HCT116 (cell line): ENCODE measurements at regions not wholly inside any gene's neighbourhood (a gene's known extent, or its start where the extent isn't known, plus 50 kb on each side); places are given as distances from the start of the nearest gene placed in this dataset.

ENCODE experiments used
- ATAC-seq: fragments of 200-7000 bp; cut with Tn5 transposase; 2 replicates; pipeline ENCODE4 v1.9.1; 2020; ENCODE audit warnings: mild to moderate bottlenecking, moderate library complexity
- BruUV-seq: library from RNA; stranded (reverse); fragments of 400-500 nt; replicated peaks from 2 replicates; lab custom pipeline; 2021; lab: Mats Ljungman, UMichigan
- CTCF ChIA-PET: fragments of 300-600 bp; sonication (Branson Sonifier 250); formaldehyde crosslinking; loops from one replicate; lab custom pipeline; 2021; ENCODE audit warnings: antibody characterized with exemption; lab: Charles Lee
- POLR2A ChIA-PET: fragments of 300-600, 350-600 bp; sonication (Branson Sonifier 250); formaldehyde crosslinking; loops from one replicate; lab custom pipeline; 2021; ENCODE audit warnings: antibody characterized with exemption; lab: Charles Lee
- RAD21 ChIA-PET, 2 experiments: fragments of 300-600 bp; sonication (Branson Sonifier 250); formaldehyde crosslinking; loops; one replicate each; lab custom pipeline; 2023; ENCODE audit warnings: low total read pairs in 2 of 2; ENCODE audit not compliant: uncharacterized antibody in 2 of 2, unreplicated experiment in 2 of 2, low non-redundant PET in 1 of 2; lab: Charles Lee
- DNase-seq: peaks from one replicate; pipeline ENCODE4 v3.0.0-alpha.2; 2010; ENCODE audit warnings: low read depth, low spot score
- H2AFZ ChIP-seq: fragments of 200-600 bp; shearing (Covaris generic), sonication (generic); 2 replicates; pipeline ENCODE4 v1.6.1; 2017; ENCODE audit warnings: low read depth, mixed run types, mixed read lengths, antibody characterized with exemption, low read length; ENCODE audit not compliant: poor library complexity, severe bottlenecking
- H3K27ac ChIP-seq: 2 replicates; pipeline ENCODE4 v1.5.1; 2012; ENCODE audit warnings: low read depth, low read length
- H3K27me3 ChIP-seq: fragments of 200-600 bp; sonication (generic); 2 replicates; pipeline ENCODE4 v1.6.1; 2016; ENCODE audit warnings: mixed run types, low read length, mixed read lengths; ENCODE audit not compliant: insufficient read depth
- H3K36me3 ChIP-seq, 2 experiments: fragments of 200-500 bp in 1 of 2; fragments of 200-600 bp in 1 of 2; sonication (Bioruptor generic) in 1 of 2; sonication (generic) in 1 of 2; 2 replicates each; pipeline versions ENCODE4 v1.5.1 to v1.6.1; 2014 to 2016; ENCODE audit warnings: low read length in 2 of 2, inconsistent platforms in 1 of 2, mixed read lengths in 1 of 2, mixed run types in 1 of 2; ENCODE audit not compliant: insufficient read depth in 2 of 2, control insufficient read depth in 1 of 2
- H3K4me1 ChIP-seq, 2 experiments: fragments of 200-600 bp in 1 of 2; sonication (generic) in 1 of 2; 2 replicates each; pipeline versions ENCODE4 v1.5.1 to v1.6.1; 2012 to 2017; ENCODE audit warnings: low read length in 2 of 2, inconsistent platforms in 1 of 2, mild to moderate bottlenecking in 1 of 2, mixed read lengths in 1 of 2, mixed run types in 1 of 2, moderate library complexity in 1 of 2; ENCODE audit not compliant: insufficient read depth in 2 of 2, control insufficient read depth in 1 of 2
- H3K4me2 ChIP-seq: fragments of 200-600 bp; sonication (generic); 2 replicates; pipeline ENCODE4 v1.6.1; 2017; ENCODE audit warnings: mixed run types, low read length, mixed read lengths
- H3K4me3 ChIP-seq, 2 experiments: fragments of 200-600 bp in 1 of 2; sonication (generic) in 1 of 2; replicated peaks in 1 of 2; 2 replicates each; pipeline ENCODE4 v1.5.1; 2011 to 2016; ENCODE audit warnings: low read length in 2 of 2, control low read depth in 1 of 2, low read depth in 1 of 2, mild to moderate bottlenecking in 1 of 2, mixed read lengths in 1 of 2, mixed run types in 1 of 2
- H3K79me2 ChIP-seq: fragments of 200-600 bp; sonication (generic); 2 replicates; pipeline ENCODE4 v1.6.1; 2017; ENCODE audit warnings: mild to moderate bottlenecking, mixed run types, low read length, moderate library complexity, mixed read lengths; ENCODE audit not compliant: insufficient read depth
- H3K9ac ChIP-seq: fragments of 200-600 bp; sonication (generic); 2 replicates; pipeline ENCODE4 v1.6.1; 2016; ENCODE audit warnings: low read length, mixed read lengths
- H3K9me2 ChIP-seq: fragments of 200-600 bp; sonication (generic), shearing (Covaris generic); 2 replicates; pipeline ENCODE4 v1.6.1; 2017; ENCODE audit warnings: mixed run types, mild to moderate bottlenecking, moderate library complexity; ENCODE audit not compliant: insufficient read depth
- H3K9me3 ChIP-seq, 2 experiments: fragments of 200-500 bp in 1 of 2; fragments of 200-600 bp in 1 of 2; sonication (Bioruptor generic) in 1 of 2; sonication (generic) in 1 of 2; 2 replicates each; pipeline ENCODE4 v1.6.1; 2014 to 2017; ENCODE audit warnings: low read length in 2 of 2, mixed read lengths in 2 of 2, inconsistent platforms in 1 of 2, low read depth in 1 of 2, mild to moderate bottlenecking in 1 of 2, mixed run types in 1 of 2, moderate library complexity in 1 of 2; ENCODE audit not compliant: control insufficient read depth in 1 of 2, insufficient read depth in 1 of 2
- H4K20me1 ChIP-seq: fragments of 200-600 bp; sonication (generic), shearing (Covaris generic); 2 replicates; pipeline ENCODE4 v1.6.1; 2017; ENCODE audit warnings: mixed run types, mild to moderate bottlenecking, moderate library complexity; ENCODE audit not compliant: insufficient read depth
- CBX3 ChIP-seq: IDR thresholded peaks from 2 replicates; pipeline ENCODE4 v1.6.1; 2012; ENCODE audit warnings: low read depth
- CEBPB ChIP-seq: IDR thresholded peaks from 2 replicates; pipeline ENCODE4 v1.6.1; 2012; ENCODE audit warnings: low read depth
- EGR1 ChIP-seq: IDR thresholded peaks from 2 replicates; pipeline ENCODE4 v1.6.1; 2012; ENCODE audit warnings: low read depth
- ELF1 ChIP-seq: IDR thresholded peaks from 2 replicates; pipeline ENCODE4 v1.6.1; 2012; ENCODE audit warnings: low read depth, borderline replicate concordance
- EZH2phosphoT487 ChIP-seq: fragments of 200-600 bp; IDR thresholded peaks from 2 replicates; pipeline ENCODE4 v1.6.1; 2018; ENCODE audit warnings: antibody characterized with exemption, borderline replicate concordance
- FOSL1 ChIP-seq: IDR thresholded peaks from 2 replicates; pipeline ENCODE4 v1.6.1; 2012; ENCODE audit warnings: low read depth
- JUND ChIP-seq: IDR thresholded peaks from 2 replicates; pipeline ENCODE4 v1.6.1; 2012
- POLR2A ChIP-seq: IDR thresholded peaks from 2 replicates; pipeline ENCODE4 v1.7.0; 2011; ENCODE audit warnings: borderline replicate concordance; ENCODE audit not compliant: insufficient read depth, insufficient read length; ENCODE audit errors: extremely low read depth
- RAD21 ChIP-seq: IDR thresholded peaks from 2 replicates; pipeline ENCODE4 v1.6.1; 2012; ENCODE audit warnings: low read depth, mild to moderate bottlenecking
- SRF ChIP-seq: IDR thresholded peaks from 2 replicates; pipeline ENCODE4 v1.6.1; 2012; ENCODE audit warnings: low read depth
- YY1 ChIP-seq: IDR thresholded peaks from 2 replicates; pipeline ENCODE4 v1.6.1; 2011; ENCODE audit warnings: low read length, low read depth, moderate library complexity, mild to moderate bottlenecking; ENCODE audit not compliant: insufficient replicate concordance; ENCODE audit errors: extremely low read depth
- ZFX ChIP-seq: fragments of 450-650 bp; IDR thresholded peaks from 2 replicates; pipeline ENCODE4 v1.6.1; 2017
- ZNF274 ChIP-seq: fragments of 200-500 bp; sonication (Bioruptor generic); IDR thresholded peaks from 2 replicates; pipeline ENCODE4 v1.6.1; 2014; ENCODE audit warnings: mild to moderate bottlenecking, low read depth, low read length, inconsistent platforms
- intact Hi-C: fragments of 100-400 bp; cut with micrococcal nuclease; formaldehyde crosslinking; loops from 2 replicates; pipeline ENCODE4 v1.10.0; 2022
- TF ChIP-seq, protein P1 (sequence below): IDR thresholded peaks from 2 replicates; pipeline ENCODE4 v1.6.1; 2012
- TF ChIP-seq, protein P2 (sequence below): IDR thresholded peaks from 2 replicates; pipeline ENCODE4 v1.6.1; 2012; ENCODE audit warnings: low read depth
- TF ChIP-seq, protein P3 (sequence below): IDR thresholded peaks from 2 replicates; pipeline ENCODE4 v1.6.1; 2012

DNA sequence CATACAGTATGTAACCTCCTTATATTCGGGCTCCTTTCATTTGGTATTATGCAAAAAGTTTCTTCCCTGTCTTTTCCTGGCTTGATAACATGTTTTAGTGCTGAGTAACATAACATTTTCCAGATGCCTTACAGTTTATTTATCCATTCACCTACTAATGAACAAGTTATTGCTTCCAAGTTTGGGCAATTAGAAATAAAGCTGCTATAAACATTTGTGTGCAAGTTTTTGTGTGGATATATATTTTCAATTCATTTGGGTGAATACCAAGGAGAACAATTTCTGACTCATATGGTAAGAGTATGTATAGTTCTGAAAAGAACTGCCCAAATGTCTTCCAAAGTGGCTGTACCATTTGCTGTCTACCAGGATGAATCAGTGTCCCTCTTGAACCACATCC lies 360.9 kb downstream of the PCDH17 start:
- RAD21 ChIA-PET, result no interaction called here
- Histone ChIP-seq H4K20me1 (no peaks in the 10 kb centered on the region), H3K9me2 (no peaks in the 10 kb centered on the region), H3K36me3 (no peaks in the 10 kb centered on the region), H3K9ac (no peak overlapping the region), H3K79me2 (no peaks in the 10 kb centered on the region), H3K4me1 (no peaks in the 10 kb centered on the region), H3K4me3 (no peak overlapping the region), H3K27ac (no peak overlapping the region), H3K9me3 (peaks cover 0 to 15% of the 10 kb centered on the region in 2 experiments; a peak in 2 of 4 replicates), H3K27me3 (no peaks in the 10 kb centered on the region), H3K4me2 (no peak overlapping the region), H2AFZ (no peak overlapping the region)
- intact Hi-C loops, result no loop called here
- POLR2A ChIA-PET, result no interaction called here
- BruUV-seq, result no TSS peak
- no peak for DNase-seq
- ATAC-seq, result no peak
- CTCF ChIA-PET, result no interaction called here
- TF ChIP-seq CBX3 (no peak), POLR2A (no peak), FOSL1 (no peak), SRF (no peak), EZH2phosphoT487 (no peak), ZNF274 (no peak), CEBPB (no peak), JUND (no peak), RAD21 (no peak), YY1 (no peak), ZFX (no peak), ELF1 (no peak), EGR1 (no peak)
- TF ChIP-seq, protein P1, sequence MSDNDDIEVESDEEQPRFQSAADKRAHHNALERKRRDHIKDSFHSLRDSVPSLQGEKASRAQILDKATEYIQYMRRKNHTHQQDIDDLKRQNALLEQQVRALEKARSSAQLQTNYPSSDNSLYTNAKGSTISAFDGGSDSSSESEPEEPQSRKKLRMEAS, result no peak
- TF ChIP-seq, protein P2, sequence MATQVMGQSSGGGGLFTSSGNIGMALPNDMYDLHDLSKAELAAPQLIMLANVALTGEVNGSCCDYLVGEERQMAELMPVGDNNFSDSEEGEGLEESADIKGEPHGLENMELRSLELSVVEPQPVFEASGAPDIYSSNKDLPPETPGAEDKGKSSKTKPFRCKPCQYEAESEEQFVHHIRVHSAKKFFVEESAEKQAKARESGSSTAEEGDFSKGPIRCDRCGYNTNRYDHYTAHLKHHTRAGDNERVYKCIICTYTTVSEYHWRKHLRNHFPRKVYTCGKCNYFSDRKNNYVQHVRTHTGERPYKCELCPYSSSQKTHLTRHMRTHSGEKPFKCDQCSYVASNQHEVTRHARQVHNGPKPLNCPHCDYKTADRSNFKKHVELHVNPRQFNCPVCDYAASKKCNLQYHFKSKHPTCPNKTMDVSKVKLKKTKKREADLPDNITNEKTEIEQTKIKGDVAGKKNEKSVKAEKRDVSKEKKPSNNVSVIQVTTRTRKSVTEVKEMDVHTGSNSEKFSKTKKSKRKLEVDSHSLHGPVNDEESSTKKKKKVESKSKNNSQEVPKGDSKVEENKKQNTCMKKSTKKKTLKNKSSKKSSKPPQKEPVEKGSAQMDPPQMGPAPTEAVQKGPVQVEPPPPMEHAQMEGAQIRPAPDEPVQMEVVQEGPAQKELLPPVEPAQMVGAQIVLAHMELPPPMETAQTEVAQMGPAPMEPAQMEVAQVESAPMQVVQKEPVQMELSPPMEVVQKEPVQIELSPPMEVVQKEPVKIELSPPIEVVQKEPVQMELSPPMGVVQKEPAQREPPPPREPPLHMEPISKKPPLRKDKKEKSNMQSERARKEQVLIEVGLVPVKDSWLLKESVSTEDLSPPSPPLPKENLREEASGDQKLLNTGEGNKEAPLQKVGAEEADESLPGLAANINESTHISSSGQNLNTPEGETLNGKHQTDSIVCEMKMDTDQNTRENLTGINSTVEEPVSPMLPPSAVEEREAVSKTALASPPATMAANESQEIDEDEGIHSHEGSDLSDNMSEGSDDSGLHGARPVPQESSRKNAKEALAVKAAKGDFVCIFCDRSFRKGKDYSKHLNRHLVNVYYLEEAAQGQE, result no peak
- TF ChIP-seq, protein P3, sequence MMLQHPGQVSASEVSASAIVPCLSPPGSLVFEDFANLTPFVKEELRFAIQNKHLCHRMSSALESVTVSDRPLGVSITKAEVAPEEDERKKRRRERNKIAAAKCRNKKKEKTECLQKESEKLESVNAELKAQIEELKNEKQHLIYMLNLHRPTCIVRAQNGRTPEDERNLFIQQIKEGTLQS, result no peak
